Bronchial epithelial cell (primary cell): ENCODE measurements at regions not wholly inside any gene's neighbourhood (a gene's known extent, or its start where the extent isn't known, plus 50 kb on each side); places are given as distances from the start of the nearest gene placed in this dataset.

Source experiments
- DNase-seq: peaks from one replicate; pipeline ENCODE4 v3.0.0-alpha.2; 2010; ENCODE audit warnings: low read depth
- FAIRE-seq: peaks from 2 replicates; lab custom pipeline; 2011; peaks lifted over from hg19 to GRCh38; lab: Jason Lieb, UNC
- H3K27me3 ChIP-seq: 2 replicates; pipeline ENCODE4 v1.5.1; 2011; ENCODE audit warnings: low read length; ENCODE audit not compliant: control insufficient read depth, insufficient read depth
- H3K36me3 ChIP-seq: 2 replicates; pipeline ENCODE4 v1.5.1; 2011; ENCODE audit warnings: low read length; ENCODE audit not compliant: control insufficient read depth, insufficient read depth
- H3K4me3 ChIP-seq: 2 replicates; pipeline ENCODE4 v1.5.1; 2011; ENCODE audit warnings: mild to moderate bottlenecking, low read depth, low read length, control low read depth
- CTCF ChIP-seq: IDR thresholded peaks from 2 replicates; pipeline ENCODE4 v1.5.1; 2011; ENCODE audit warnings: mild to moderate bottlenecking, moderate library complexity, low read length, control low read depth, inconsistent platforms; ENCODE audit not compliant: insufficient read depth, severe bottlenecking

- FAIRE-seq (no peak), DNase-seq (no peak)
- Histone ChIP-seq H3K27me3 (no peaks in the 10 kb centered on the region), H3K36me3 (no peaks in the 10 kb centered on the region), H3K4me3 (no peak overlapping the region)
- TF ChIP-seq CTCF = no peak
Observed at GRCh38 chr14:104329793-104330192, 191.4 kb downstream of the KIF26A start.

GRCh38 chr14:104331871-104332605 is 193.7 kb downstream of the KIF26A start:
- DNase-seq (no peak), FAIRE-seq (no peak)
- Histone ChIP-seq H3K4me3 (no peak overlapping the region), H3K27me3 (no peaks in the 10 kb centered on the region), H3K36me3 (no peaks in the 10 kb centered on the region)
- no peak for TF ChIP-seq CTCF

GRCh38 chr14:104332634-104333270 is 194.4 kb downstream of the KIF26A start:
- TF ChIP-seq CTCF = no peak
- no peaks in the 10 kb centered on the region for H3K27me3 ChIP-seq
- no peak for FAIRE-seq

GRCh38 chr14:104333646-104334423 is 195.4 kb downstream of the KIF26A start:
- no peaks in the 10 kb centered on the region for H3K27me3 ChIP-seq

More at GRCh38 chr14:104332634-104333270, 194.4 kb downstream of the KIF26A start:
- DNase-seq = no peak
- H3K4me3 ChIP-seq = no peak overlapping the region
- no peaks in the 10 kb centered on the region for H3K36me3 ChIP-seq

More at GRCh38 chr14:104333646-104334423, 195.4 kb downstream of the KIF26A start:
- DNase-seq = no peak
- FAIRE-seq = no peak
- no peak for TF ChIP-seq CTCF
- Histone ChIP-seq H3K36me3 (no peaks in the 10 kb centered on the region), H3K4me3 (no peak overlapping the region)
